ENCODE measurements at regions not wholly inside any gene's neighbourhood (a gene's known extent, or its start where the extent isn't known, plus 50 kb on each side); places are given as distances from the start of the nearest gene placed in this dataset.

DNA sequence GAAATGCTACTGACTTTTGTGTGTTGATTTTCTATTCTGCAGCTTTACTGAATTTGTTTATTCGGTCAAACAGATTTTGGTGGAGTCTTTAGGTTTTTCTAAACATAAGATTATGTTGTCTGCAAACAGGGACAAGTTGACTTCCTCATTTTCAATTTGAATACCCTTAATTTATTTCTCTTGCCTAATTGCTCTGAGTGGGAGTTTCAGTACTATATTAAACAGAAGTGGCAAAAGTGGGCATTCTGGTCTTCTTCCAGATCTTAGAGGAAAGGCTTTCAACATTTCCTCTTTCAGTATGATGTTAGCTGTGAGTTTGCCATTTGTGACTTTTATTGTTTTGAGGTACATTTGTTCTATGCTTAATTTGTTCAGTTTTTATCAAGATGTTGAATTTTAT lies 268.5 kb downstream of the WNT5A start:
- Histone ChIP-seq H3K36me3 (replicated peaks in 1 of 2) (no peaks in the 10 kb centered on the region), H3K4me1 (replicated peaks in 1 of 2) (no peaks in the 10 kb centered on the region), H3K27me3 (no peaks in the 10 kb centered on the region), H3K9me3 (replicated peaks in 1 of 3) (no peaks in the 10 kb centered on the region), H3K4me3 (no peak overlapping the region), H3K27ac (no peak overlapping the region)
- intact Hi-C loops (cut with DNase I) = no loop called here
- WGBS, 4 donors = 0 to 35% (median 3%) methylated on average over 1 of the region's 1 CpG
- no peak for DNase-seq
- no peak for TF ChIP-seq POLR2A (IDR thresholded peaks at IDR 0.05)
- TF ChIP-seq, protein P1, sequence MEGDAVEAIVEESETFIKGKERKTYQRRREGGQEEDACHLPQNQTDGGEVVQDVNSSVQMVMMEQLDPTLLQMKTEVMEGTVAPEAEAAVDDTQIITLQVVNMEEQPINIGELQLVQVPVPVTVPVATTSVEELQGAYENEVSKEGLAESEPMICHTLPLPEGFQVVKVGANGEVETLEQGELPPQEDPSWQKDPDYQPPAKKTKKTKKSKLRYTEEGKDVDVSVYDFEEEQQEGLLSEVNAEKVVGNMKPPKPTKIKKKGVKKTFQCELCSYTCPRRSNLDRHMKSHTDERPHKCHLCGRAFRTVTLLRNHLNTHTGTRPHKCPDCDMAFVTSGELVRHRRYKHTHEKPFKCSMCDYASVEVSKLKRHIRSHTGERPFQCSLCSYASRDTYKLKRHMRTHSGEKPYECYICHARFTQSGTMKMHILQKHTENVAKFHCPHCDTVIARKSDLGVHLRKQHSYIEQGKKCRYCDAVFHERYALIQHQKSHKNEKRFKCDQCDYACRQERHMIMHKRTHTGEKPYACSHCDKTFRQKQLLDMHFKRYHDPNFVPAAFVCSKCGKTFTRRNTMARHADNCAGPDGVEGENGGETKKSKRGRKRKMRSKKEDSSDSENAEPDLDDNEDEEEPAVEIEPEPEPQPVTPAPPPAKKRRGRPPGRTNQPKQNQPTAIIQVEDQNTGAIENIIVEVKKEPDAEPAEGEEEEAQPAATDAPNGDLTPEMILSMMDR (IDR thresholded peaks at IDR 0.05) = no peak

DNA sequence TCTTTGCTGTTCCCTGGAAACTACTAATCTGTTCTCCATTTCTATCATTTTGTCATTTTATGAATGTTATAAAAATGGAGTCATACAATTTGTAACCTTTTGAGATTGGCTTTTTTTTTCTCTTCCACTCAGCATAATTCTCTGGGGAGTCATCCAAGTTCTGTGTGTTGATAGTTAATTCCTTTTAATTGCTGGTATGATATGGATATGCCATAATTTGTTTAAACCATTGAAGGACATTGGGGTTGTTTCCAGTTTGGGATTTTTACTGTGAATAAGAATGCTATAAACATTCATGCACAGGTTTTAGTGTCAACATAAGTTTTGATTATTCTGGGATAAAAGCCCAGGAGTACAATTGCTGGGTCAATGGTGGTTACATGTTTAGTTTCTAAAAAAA lies 279.4 kb downstream of the WNT5A start:
- DNase-seq = no peak
- Histone ChIP-seq H3K9me3 (replicated peaks in 1 of 3) (no peaks in the 10 kb centered on the region), H3K36me3 (replicated peaks in 1 of 2) (no peaks in the 10 kb centered on the region), H3K27me3 (no peaks in the 10 kb centered on the region), H3K4me3 (no peak overlapping the region), H3K27ac (no peak overlapping the region), H3K4me1 (replicated peaks in 1 of 2) (no peaks in the 10 kb centered on the region)
- intact Hi-C loops (cut with DNase I) = no loop called here
- no peak for TF ChIP-seq POLR2A (IDR thresholded peaks at IDR 0.05)
- TF ChIP-seq, protein P1 (IDR thresholded peaks at IDR 0.05) = no peak

DNA sequence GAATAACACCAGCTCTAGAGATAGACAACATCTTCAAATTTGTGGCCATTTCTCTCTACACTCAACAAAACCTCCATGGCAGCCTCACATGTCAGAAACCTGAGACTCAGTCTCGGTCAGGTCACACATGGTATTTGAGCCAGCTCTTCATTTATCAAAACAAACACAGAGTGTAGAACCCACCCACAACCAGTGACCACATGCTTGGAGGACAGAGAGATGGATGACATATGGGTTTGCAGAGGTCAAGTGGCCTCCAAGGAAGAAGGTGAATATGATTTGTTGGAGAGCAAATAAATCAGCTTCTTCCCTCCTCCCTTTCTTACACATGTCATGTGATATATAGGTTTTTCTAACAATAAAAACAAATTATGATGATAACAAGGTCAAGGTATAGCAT lies 278.1 kb upstream of the LRTM1 start:
- intact Hi-C loops (cut with DNase I) = no loop called here
- no peak overlapping the region for H3K4me3 ChIP-seq
- H3K36me3 ChIP-seq (replicated peaks in 1 of 2) = no peaks in the 10 kb centered on the region
- TF ChIP-seq, protein P1 (IDR thresholded peaks at IDR 0.05) = no peak
- no peak for TF ChIP-seq POLR2A (IDR thresholded peaks at IDR 0.05)
- no peaks in the 10 kb centered on the region for H3K9me3 ChIP-seq (replicated peaks in 1 of 3)
- H3K4me1 ChIP-seq (replicated peaks in 1 of 2) = no peaks in the 10 kb centered on the region
- no peaks in the 10 kb centered on the region for H3K27me3 ChIP-seq
- no peak overlapping the region for H3K27ac ChIP-seq
- WGBS, 4 donors = 78 to 81% (median 80%) methylated on average over 1 of the region's 1 CpG
- no peak for DNase-seq

DNA sequence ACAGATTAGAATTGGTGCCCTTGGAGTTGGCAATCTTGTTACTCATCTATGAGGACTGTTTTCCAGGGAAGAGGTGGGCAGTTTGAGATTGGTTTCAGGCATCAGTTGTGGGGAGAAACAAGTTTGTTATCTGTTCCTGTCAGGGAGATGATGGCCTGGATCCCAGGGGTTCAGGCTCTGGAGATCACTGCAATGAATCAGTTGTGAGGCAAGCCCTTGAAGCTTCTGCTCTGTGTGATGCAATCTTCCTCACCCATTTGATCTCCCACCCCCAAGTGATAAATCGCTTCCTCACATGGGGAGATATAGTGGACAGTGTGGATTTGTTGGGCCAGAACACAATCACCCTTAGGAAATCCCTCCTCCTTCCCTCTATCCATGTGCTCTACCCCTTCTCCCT lies 276.6 kb upstream of the LRTM1 start:
- no peak overlapping the region for H3K27ac ChIP-seq
- DNase-seq = no peak

More for the DNA sequence above, 276.6 kb upstream of the LRTM1 start:
- TF ChIP-seq, protein P1 (IDR thresholded peaks at IDR 0.05) = no peak
- no peak for TF ChIP-seq POLR2A (IDR thresholded peaks at IDR 0.05)
- Histone ChIP-seq H3K4me1 (replicated peaks in 1 of 2) (no peaks in the 10 kb centered on the region), H3K9me3 (replicated peaks in 1 of 3) (no peaks in the 10 kb centered on the region), H3K27me3 (no peaks in the 10 kb centered on the region), H3K36me3 (replicated peaks in 1 of 2) (no peaks in the 10 kb centered on the region), H3K4me3 (no peak overlapping the region)
- intact Hi-C loops (cut with DNase I) = no loop called here
- WGBS, 4 donors = 67 to 100% (median 78%) methylated on average over 1 of the region's 1 CpG
